Stimulated activated naive B cell treated with anti-CD40 and anti-IgM and Interleukin-4, amounts not matched to agents 10 μg/mL and 1 μg/mL and 100 μg/mL, for 72 hours (primary cell): ENCODE measurements at regions not wholly inside any gene's neighbourhood (a gene's known extent, or its start where the extent isn't known, plus 50 kb on each side); places are given as distances from the start of the nearest gene placed in this dataset.
"Not testable (repeated sequence)": the region's sequence is repeated elsewhere in the genome, so short reads cannot be mapped to it uniquely, and the experiment has no call there.

Source experiments
- ATAC-seq, 2 donors: fragments of 150-1000 bp; cut with Tn5 transposase; replicated peaks; 2 replicates each; pipeline ENCODE4 v1.10.0; 2021; ENCODE audit warnings: moderate library complexity in 1 of 2
- DNase-seq: peaks from one replicate; pipeline ENCODE4 v3.0.0; 2021
- H3K27ac Mint-ChIP-seq: one replicate; pipeline ENCODE4 v1.8.0; 2022; ENCODE audit warnings: mild to moderate bottlenecking, mixed read lengths
- H3K27me3 Mint-ChIP-seq, 2 donors: one replicate each; pipeline ENCODE4 v1.8.0; 2022; ENCODE audit warnings: mixed read lengths in 2 of 2
- H3K36me3 Mint-ChIP-seq, 2 donors: one replicate each; pipeline ENCODE4 v1.8.0; 2022; ENCODE audit warnings: mixed read lengths in 2 of 2, mild to moderate bottlenecking in 1 of 2
- H3K4me1 Mint-ChIP-seq, 2 donors: one replicate each; pipeline ENCODE4 v1.8.0; 2022; ENCODE audit warnings: mixed read lengths in 2 of 2, mild to moderate bottlenecking in 1 of 2
- H3K4me3 Mint-ChIP-seq, 2 donors: one replicate each; pipeline ENCODE4 v1.8.0; 2022; ENCODE audit warnings: mild to moderate bottlenecking in 2 of 2, mixed read lengths in 2 of 2, moderate library complexity in 1 of 2
- H3K9me3 Mint-ChIP-seq, 2 donors: one replicate each; pipeline ENCODE4 v1.8.0; 2022; ENCODE audit warnings: mixed read lengths in 2 of 2, mild to moderate bottlenecking in 1 of 2

DNA sequence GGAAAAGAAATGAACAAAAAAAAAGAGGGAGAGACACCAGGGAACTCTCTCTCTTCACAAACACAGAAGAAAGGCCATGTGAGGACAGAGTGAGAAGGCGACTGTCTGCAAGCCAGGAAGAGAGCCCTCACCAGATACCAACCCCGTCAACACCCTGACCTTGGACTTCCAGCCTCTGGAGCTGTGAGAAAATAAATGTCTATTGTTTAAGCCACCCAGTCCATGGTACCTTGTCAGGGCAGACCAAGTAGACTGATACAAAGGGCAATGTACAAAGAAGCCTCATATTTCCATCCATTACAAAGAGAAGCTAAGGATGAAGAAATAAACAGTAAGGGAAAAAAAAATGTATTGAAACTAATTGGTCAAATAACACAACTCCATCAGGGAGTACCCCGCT, 146.6 kb downstream of the ZNF281 start:
- DNase-seq (no peak), ATAC-seq (no peak)
- Mint-ChIP-seq H3K9me3 (peaks cover 0 to 1% of the 10 kb centered on the region in 2 donors), H3K27me3 (peaks cover 0 to 4% of the 10 kb centered on the region in 2 donors), H3K4me1 (peaks cover 12 to 27% of the 10 kb centered on the region in 2 donors), H3K36me3 (no peaks in the 10 kb centered on the region), H3K4me3 (no peak overlapping the region), H3K27ac (no peak overlapping the region)

DNA sequence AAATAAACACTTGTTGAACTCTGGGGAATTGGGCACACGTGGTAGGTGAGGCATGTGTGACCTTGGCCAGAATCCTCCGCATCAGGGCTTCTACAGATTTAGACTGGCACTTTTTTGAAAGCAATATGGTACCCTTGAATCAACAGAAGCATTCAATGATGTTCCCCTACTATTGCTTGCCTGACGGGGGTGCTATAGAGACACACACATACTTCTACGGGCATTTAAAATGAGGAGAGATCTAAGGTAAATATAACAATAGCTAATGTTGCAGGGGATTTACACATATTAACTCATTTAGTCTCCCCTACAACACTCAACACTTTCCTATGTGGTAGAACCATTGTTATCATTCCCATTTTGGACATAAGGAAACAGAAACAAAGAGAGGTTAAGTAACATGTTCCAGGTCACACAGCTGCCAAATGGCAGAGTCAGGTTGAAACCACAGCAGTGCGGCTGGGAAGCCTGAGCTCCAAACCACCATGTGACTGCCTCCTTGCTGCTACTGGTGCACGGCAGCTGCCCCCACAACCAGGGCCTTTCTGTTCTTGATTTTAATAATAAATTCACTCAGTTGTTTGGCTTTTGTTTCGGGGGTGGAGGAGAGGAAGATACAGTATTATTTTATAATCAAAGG, 147.4 kb downstream of the ZNF281 start:
- Mint-ChIP-seq H3K4me3 (no peak overlapping the region), H3K4me1 (peaks cover 12 to 27% of the 10 kb centered on the region in 2 donors), H3K9me3 (peaks cover 0 to 1% of the 10 kb centered on the region in 2 donors), H3K36me3 (no peaks in the 10 kb centered on the region), H3K27me3 (peaks cover 0 to 4% of the 10 kb centered on the region in 2 donors), H3K27ac (no peak overlapping the region)
- ATAC-seq: peak; percentile 67 to 76
- DNase-seq: no peak

DNA sequence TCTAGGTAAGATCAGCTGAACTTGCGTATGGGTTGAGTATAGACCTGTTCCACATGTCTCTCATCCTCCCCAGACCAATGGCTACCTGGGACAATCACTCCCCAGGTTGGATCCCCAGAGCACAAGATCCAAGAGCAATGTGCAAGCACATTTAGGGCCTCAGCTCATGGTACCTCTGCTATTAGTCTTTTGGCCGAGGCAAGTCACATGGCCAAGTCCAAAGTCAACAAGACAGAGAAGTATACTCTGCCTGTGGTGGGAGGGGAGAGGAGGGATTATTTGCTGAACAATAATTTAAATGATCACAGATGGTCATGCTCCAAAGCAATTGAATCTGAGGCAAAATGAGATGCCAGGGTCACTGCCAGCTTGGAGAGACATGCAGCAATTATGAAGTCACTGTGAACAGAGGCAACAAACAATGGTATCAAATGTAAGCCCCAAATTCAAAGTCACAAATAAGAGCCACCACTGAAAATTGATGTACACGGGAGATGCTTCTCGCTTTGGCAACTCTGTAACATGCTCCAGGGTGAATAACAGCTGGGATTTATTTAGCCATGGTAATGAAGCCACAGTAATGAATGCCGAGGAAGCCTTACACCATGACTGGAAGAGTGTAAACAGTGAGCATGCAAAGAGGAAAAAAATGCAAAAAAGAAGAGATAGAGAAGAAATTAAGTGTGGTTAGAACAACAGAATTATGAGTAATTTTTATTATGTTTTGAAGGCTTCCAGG, 149.1 kb downstream of the ZNF281 start:
- DNase-seq (no peak), ATAC-seq (no peak)
- H3K27me3 Mint-ChIP-seq: peaks cover 0 to 4% of the 10 kb centered on the region in 2 donors
- H3K4me1 Mint-ChIP-seq: peaks cover 11 to 27% of the 10 kb centered on the region in 2 donors
- no peaks in the 10 kb centered on the region for H3K36me3 Mint-ChIP-seq
- H3K9me3 Mint-ChIP-seq: peaks cover 0 to 1% of the 10 kb centered on the region in 2 donors
- no peak overlapping the region for H3K4me3 Mint-ChIP-seq
- H3K27ac Mint-ChIP-seq: no peak overlapping the region

DNA sequence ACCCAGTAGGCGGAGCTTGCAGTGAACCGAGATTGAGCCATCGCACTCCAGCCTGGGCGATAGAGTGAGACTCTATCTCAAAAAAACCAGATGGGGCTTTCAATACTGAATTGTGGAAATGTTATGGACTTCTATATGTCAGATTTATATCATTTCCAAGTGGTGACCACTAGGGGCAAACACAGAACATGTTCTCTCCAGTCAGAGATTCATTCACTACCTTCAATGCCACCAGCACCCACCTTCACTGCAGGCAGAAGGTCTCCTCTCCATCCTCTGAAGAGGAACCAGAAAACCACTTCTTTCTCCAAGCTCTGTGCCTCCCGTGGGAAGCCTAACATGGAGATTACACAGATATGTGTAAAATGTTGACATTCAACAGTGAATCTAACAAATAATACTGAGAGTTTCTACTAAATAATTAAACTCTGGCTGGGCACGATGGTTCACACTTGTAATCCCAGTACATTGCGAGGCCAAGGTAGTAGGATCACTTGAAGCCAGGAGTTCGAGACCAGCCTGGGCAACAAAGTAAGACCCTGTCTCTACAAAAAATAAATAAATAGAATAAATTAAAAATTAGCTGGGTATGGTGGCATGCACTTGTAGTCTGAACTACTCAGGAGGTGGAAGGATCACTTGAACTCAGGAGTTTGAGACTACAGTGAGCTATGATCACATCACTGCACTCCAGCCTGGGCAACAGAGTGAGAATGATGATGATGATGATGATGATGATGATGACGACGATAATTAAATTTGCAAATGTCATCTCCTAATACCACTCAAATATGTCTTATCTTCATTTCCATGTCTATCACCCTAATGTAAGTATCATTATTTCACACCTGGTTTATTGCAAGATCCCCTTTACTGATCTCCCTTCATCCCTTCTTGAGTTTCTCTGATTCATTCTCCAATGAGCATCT, 151.1 kb downstream of the ZNF281 start:
- H3K9me3 Mint-ChIP-seq: peaks cover 0 to under 1% of the 10 kb centered on the region in 2 donors
- no peak for DNase-seq
- peak; percentile 75 to 78 for ATAC-seq

DNA sequence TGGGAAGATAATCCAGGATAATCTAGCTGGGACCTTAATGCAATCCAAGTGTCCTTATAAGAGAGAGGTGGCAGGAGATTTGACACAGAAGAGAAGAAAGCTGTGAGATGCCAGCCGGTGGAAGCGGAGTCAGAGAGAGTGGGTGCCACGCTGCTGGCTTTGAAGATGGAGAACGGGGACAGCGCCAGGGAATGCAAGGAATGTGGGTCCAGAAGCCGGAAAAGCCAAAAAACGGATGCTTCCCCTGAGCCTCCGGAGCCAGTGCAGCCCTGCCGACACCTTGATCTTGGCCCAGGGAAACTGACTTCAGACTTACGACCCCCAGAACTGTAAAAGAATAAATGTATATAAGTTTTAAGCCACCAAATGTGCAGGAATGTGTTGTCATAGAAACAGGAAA, 152.6 kb downstream of the ZNF281 start:
- Mint-ChIP-seq H3K36me3 (no peaks in the 10 kb centered on the region), H3K27me3 (peaks cover 0 to 4% of the 10 kb centered on the region in 2 donors), H3K9me3 (no peaks in the 10 kb centered on the region), H3K4me3 (no peak overlapping the region), H3K4me1 (peaks cover under 1 to 2% of the 10 kb centered on the region in 2 donors), H3K27ac (no peak overlapping the region)
- no peak for DNase-seq
- no peak for ATAC-seq

More for the DNA sequence above, 151.1 kb downstream of the ZNF281 start:
- peaks cover 0 to 4% of the 10 kb centered on the region in 2 donors for H3K27me3 Mint-ChIP-seq
- H3K36me3 Mint-ChIP-seq: no peaks in the 10 kb centered on the region
- H3K4me1 Mint-ChIP-seq: peaks cover 7 to 10% of the 10 kb centered on the region in 2 donors
- H3K27ac Mint-ChIP-seq: no peak overlapping the region
- no peak overlapping the region for H3K4me3 Mint-ChIP-seq

DNA sequence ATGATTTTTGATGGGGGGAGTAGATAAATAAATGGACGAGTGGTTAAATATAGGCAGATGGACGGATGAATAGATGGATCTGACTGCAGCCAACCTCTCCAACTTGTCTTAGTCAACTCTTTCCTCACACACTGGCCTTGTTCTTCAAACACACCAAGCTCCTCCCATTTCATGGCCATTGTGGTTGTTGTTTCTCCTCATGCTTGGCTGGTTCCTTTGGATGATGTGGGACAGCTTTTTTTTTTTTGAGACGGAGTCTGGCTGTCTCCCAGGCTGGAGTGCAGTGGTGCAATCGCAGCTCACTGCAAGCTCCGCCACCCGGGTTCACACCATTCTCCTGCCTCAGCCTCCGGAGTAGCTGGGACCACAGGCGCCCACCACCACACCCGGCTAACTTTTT, 155.2 kb downstream of the ZNF281 start:
- not testable (repeated sequence) for H3K27me3 Mint-ChIP-seq, ATAC-seq, H3K4me3 Mint-ChIP-seq, DNase-seq, H3K27ac Mint-ChIP-seq, H3K4me1 Mint-ChIP-seq, H3K9me3 Mint-ChIP-seq, H3K36me3 Mint-ChIP-seq

DNA sequence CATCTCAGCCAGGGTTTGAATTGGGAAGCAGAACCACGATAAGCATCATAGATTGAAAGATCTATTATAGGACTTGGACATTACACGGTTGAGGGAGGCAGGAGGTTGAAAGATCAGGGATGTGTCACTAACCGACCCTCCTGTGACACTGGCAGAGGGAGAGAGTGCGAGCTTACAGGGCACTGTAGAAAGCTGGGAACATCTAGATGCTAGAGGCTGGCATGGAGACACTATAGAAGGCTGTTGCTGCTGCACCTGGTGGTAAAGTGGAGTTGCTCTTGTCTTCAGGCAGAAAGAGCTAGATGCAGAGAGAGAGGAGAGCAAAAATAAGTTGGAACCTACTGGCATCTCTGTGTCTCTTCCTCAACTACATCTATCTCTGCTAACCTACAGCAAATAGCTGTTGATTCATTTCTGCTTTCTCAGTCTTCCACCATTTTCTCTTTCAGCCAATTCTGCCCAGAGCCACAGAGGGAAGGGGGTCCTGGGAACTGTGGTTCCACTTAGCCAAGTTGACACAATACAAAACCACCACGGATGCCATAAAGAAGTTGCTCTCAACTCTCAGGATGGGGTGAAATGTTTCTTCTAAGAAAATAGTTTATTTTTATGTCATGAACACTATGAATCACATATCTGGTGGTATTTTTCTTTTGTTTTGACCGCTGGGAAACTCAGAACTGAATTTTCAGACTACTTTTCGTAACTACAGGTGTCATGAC, 155.9 kb downstream of the ZNF281 start:
- H3K27me3 Mint-ChIP-seq: no peaks in the 10 kb centered on the region
- DNase-seq (no peak), ATAC-seq (no peak)
- H3K4me3 Mint-ChIP-seq: no peak overlapping the region
- H3K36me3 Mint-ChIP-seq: no peaks in the 10 kb centered on the region
- no peak overlapping the region for H3K27ac Mint-ChIP-seq
- H3K4me1 Mint-ChIP-seq: no peaks in the 10 kb centered on the region
- no peaks in the 10 kb centered on the region for H3K9me3 Mint-ChIP-seq

DNA sequence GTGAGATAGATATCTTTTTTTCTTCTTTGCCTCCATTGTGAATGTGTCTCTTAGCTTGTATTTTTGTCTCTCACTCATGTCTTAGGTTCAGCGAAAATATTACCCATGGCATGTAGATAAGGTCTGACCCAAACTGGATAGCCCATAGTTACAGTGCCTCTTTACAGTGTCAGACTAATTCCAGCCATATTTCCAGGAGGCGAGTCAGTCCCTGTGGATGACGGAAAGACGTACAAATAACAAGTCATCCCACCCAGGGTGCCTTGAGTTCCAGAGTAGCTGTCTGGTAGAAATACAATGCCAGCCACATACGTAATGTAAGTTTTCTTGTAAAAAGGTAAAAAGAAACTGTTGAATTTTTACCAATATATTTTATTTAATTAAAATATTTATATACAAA, 157.3 kb downstream of the ZNF281 start:
- H3K4me1 Mint-ChIP-seq: peaks cover 2 to 3% of the 10 kb centered on the region in 2 donors
- ATAC-seq (no peak), DNase-seq (no peak)
- H3K9me3 Mint-ChIP-seq: no peaks in the 10 kb centered on the region
- no peak overlapping the region for H3K27ac Mint-ChIP-seq
- no peaks in the 10 kb centered on the region for H3K36me3 Mint-ChIP-seq
- peaks cover 3 to 4% of the 10 kb centered on the region in 2 donors for H3K27me3 Mint-ChIP-seq
- no peak overlapping the region for H3K4me3 Mint-ChIP-seq

DNA sequence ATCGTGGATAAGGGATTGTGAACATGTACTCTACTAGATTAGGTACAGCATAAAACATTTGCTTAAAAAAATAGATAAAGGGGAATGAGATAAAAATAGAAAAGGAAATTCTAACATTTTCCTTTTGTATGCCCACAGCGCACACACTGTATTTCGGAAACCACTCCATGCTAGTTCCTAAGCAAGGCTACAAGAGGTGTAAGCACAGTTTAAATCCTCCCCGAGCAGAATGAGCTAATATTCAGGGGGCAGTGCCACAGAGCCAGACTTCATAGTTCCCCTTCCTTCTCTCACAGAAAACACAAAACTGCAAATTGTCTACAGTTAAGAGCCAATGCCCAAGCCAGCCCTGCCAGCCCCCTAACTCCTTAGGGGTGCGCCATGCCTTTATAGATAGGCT, 159.4 kb downstream of the ZNF281 start:
- ATAC-seq (no peak), DNase-seq (no peak)
- H3K27me3 Mint-ChIP-seq: peaks cover 5 to 11% of the 10 kb centered on the region in 2 donors
- no peak overlapping the region for H3K4me3 Mint-ChIP-seq
- peaks cover 2 to 8% of the 10 kb centered on the region in 2 donors for H3K4me1 Mint-ChIP-seq
- no peaks in the 10 kb centered on the region for H3K36me3 Mint-ChIP-seq
- H3K27ac Mint-ChIP-seq: no peak overlapping the region
- no peaks in the 10 kb centered on the region for H3K9me3 Mint-ChIP-seq

DNA sequence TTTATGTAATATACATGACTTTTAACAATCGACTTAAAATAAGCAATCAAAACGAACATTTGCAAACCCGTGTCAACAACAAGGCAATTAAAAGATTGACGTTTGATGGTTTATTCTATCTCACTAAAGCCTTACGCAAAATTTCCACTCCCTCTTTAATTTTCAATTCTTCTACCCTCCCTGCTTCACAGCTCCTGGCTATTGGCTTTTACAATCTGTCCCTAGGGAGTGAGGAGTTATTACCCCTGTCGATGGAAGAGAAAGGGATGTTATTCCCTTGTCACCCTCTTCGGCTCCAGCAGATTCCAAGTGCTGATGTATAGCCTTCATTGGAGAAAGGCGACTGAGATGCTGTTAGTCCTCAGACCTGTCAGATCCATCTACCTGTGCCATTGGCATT, 161.3 kb downstream of the ZNF281 start:
- H3K4me1 Mint-ChIP-seq: peaks cover 2 to 8% of the 10 kb centered on the region in 2 donors
- no peak overlapping the region for H3K27ac Mint-ChIP-seq
- no peaks in the 10 kb centered on the region for H3K36me3 Mint-ChIP-seq
- peaks cover 8 to 11% of the 10 kb centered on the region in 2 donors for H3K27me3 Mint-ChIP-seq
- ATAC-seq (no peak), DNase-seq (no peak)
- no peaks in the 10 kb centered on the region for H3K9me3 Mint-ChIP-seq
- no peak overlapping the region for H3K4me3 Mint-ChIP-seq

DNA sequence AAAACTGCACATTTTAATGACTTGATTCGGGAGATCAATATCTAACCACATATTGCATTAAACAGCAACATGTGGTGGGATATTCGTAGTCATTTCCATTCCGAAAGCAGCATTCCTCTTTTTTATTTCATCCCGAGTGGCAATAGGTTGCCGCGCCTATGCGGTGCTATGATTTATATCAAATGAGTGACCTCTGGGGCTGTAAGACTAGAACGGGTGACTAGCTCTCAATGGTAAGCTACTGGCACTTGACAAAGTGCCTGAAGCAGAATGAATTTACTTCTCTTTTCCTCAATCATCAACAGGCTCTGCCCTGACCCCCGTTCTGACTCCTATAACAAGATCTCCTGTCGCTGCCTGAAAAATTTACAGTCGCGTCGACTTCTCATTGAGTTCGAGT, 162.3 kb downstream of the ZNF281 start:
- Mint-ChIP-seq H3K9me3 (no peaks in the 10 kb centered on the region), H3K27ac (no peak overlapping the region), H3K36me3 (no peaks in the 10 kb centered on the region), H3K4me1 (peaks cover 2 to 8% of the 10 kb centered on the region in 2 donors), H3K4me3 (no peak overlapping the region), H3K27me3 (peaks cover 13 to 15% of the 10 kb centered on the region in 2 donors)
- DNase-seq (no peak), ATAC-seq (no peak)

DNA sequence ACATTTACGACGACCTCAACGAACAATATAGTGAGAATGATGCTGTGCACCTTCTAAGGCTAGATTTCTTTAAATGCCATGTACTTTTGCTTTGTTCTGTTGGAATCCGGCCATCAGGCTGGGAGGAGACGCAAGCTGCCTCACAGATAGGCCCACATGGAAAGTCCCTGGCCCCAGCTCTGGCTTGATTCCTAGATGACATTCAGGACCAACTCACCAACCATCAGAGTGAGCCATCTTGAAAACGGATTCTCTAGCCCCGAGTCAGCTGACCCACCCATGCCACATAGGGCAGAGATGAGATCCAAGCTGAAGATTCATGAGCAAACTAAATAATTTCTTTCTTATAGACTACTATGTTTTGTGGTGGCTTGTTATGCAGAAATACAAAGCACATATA, 164.4 kb downstream of the ZNF281 start:
- no peak for DNase-seq
- H3K4me1 Mint-ChIP-seq: peaks cover 2 to 18% of the 10 kb centered on the region in 2 donors
- ATAC-seq: no peak
- H3K27ac Mint-ChIP-seq: no peak overlapping the region
- no peak overlapping the region for H3K4me3 Mint-ChIP-seq
- H3K27me3 Mint-ChIP-seq: peaks cover 28 to 35% of the 10 kb centered on the region in 2 donors
- no peaks in the 10 kb centered on the region for H3K9me3 Mint-ChIP-seq
- no peaks in the 10 kb centered on the region for H3K36me3 Mint-ChIP-seq

DNA sequence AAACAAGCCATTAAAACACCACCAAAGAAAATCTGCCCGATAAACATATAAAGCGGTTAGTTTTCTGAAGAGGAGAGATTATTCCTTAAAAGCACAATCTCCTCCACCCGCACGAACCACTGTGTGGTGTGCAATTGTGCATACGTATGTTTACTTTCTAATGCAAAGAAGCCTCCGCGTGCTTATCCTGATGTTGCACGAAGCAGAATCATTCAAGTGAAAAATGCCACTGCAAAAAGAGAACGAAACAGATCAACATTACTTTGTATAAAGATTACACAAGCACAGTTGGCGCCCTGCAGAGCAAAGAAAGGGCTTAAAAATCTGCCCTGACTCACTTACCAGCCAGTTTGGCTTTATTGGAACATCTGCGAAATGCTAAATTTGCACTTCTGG, 166.8 kb downstream of the ZNF281 start:
- Mint-ChIP-seq H3K4me3 (no peak overlapping the region), H3K4me1 (peaks cover 2 to 22% of the 10 kb centered on the region in 2 donors), H3K9me3 (no peaks in the 10 kb centered on the region), H3K27ac (no peak overlapping the region), H3K27me3 (peaks cover 33 to 39% of the 10 kb centered on the region in 2 donors), H3K36me3 (no peaks in the 10 kb centered on the region)
- no peak for ATAC-seq
- DNase-seq: no peak
